WI38 (cell line): ENCODE measurements at regions not wholly inside any gene's neighbourhood (a gene's known extent, or its start where the extent isn't known, plus 50 kb on each side); places are given as distances from the start of the nearest gene placed in this dataset.
"Not testable (repeated sequence)": the region's sequence is repeated elsewhere in the genome, so short reads cannot be mapped to it uniquely, and the experiment has no call there.

Experiments
- H3K4me3 ChIP-seq: 2 replicates; pipeline ENCODE4 v1.5.1; 2011; ENCODE audit warnings: low read depth, mild to moderate bottlenecking, control low read depth, low read length
- TF ChIP-seq, protein P1 (sequence below): IDR thresholded peaks from 2 replicates; pipeline ENCODE4 v1.5.1; 2012; ENCODE audit warnings: low read depth, mild to moderate bottlenecking, control low read depth, low read length

DNA sequence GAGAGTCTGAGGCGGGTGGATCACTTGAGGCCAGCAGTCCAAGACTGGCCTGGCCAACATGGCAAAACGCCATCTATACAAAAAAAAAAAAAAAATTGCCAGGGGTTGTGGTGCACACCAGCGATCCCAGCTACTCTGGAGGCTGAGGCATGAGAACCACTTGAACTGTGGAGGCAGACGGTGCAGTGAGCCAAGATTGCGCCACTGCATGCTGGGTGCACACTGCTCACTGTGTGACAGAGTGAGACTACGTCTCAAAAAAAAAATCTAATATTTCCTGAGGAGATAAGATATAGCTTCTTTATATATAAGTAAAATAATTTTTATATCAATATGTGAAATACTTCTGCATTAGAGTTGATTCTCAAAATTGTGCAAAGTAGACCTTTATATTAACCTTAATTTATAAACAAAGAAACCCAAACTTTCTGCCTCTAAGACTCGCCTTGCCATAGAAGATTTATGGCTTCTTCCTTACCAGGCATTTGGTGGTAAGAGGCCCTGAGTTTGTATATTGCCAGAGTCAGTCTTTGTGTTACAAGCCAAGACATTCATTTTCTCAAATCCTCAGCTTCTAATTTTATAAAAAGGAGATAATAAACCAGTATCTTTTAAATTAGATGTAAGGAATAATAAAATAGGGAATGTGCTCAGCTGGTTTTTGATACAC, 1226.7 kb downstream of the FLRT2 start:
- no peak overlapping the region for H3K4me3 ChIP-seq
- TF ChIP-seq, protein P1, sequence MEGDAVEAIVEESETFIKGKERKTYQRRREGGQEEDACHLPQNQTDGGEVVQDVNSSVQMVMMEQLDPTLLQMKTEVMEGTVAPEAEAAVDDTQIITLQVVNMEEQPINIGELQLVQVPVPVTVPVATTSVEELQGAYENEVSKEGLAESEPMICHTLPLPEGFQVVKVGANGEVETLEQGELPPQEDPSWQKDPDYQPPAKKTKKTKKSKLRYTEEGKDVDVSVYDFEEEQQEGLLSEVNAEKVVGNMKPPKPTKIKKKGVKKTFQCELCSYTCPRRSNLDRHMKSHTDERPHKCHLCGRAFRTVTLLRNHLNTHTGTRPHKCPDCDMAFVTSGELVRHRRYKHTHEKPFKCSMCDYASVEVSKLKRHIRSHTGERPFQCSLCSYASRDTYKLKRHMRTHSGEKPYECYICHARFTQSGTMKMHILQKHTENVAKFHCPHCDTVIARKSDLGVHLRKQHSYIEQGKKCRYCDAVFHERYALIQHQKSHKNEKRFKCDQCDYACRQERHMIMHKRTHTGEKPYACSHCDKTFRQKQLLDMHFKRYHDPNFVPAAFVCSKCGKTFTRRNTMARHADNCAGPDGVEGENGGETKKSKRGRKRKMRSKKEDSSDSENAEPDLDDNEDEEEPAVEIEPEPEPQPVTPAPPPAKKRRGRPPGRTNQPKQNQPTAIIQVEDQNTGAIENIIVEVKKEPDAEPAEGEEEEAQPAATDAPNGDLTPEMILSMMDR, result no peak

DNA sequence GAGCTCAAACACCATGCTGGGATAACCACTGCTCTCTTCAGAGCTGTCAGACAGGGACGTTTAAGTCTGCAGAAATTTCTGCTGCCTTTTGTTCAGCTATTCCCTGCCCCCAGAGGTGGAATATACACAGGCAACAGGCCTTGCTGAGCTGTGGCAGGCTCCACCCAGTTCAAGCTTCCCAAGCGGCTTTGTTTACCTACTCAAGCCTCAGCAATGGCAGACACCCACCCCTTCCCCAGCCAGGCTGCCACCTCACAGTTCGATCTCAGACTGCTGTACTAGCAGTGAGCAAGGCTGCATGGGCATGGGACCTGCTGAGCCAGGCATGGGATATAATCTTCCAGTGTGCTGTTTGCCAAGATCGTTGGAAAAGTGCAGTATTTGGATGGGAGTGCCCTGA, 1220.5 kb downstream of the FLRT2 start:
- H3K4me3 ChIP-seq, result not testable (repeated sequence)

DNA sequence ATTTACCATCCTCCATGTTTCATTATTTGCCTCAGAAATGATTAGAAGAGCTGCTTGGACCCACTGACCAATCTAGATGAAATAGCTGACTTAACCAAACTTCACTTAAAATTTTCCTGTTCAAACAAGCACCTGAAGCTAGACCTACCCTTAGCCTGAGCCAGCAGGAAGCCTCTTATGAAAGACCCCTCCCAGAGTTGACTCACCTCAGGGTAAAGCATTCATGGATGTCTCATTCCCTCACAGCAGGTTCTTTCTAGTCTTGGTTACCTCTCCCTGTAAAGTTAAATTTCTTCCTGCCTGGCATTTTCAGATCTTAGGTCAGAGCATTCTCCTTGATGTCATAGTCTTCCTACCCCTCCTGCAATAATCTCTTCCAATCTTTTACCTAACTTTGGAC, 1209.8 kb downstream of the FLRT2 start:
- TF ChIP-seq, protein P1, result no peak
- H3K4me3 ChIP-seq, result no peak overlapping the region

DNA sequence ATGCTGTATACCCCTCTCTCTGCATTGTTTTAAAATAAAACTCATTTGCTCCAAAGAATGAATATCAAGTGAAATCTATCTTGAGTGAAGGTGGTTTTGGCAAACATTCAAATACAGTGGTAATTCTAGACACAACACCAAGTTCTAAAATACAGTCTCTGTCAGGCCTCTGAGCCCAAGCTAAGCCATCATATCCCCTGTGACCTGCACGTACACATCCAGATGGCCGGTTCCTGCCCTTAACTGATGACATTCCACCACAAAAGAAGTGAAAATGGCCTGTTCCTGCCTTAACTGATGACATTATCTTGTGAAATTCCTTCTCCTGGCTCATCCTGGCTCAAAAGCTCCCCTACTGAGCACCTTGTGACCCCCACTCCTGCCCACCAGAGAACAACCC, 1201.5 kb downstream of the FLRT2 start:
- H3K4me3 ChIP-seq, result not testable (repeated sequence)

DNA sequence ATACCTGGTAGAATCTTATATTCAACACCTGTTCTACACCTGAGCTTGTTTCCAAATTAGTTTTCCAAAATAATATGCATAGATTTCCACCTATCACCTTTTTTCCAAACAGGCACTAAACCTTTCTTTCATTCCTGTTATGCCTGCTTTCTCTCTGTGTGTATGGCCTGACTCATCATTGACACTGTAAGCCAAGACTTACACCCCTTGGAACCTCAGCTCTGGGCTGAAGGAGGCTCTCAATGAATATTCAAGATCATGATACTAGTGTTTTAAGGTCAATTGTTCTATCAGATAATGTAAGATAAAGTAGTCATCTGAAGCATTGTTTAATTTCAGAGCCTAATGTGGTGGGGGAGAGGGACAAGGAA, 1193.3 kb downstream of the FLRT2 start:
- TF ChIP-seq, protein P1, result no peak

DNA sequence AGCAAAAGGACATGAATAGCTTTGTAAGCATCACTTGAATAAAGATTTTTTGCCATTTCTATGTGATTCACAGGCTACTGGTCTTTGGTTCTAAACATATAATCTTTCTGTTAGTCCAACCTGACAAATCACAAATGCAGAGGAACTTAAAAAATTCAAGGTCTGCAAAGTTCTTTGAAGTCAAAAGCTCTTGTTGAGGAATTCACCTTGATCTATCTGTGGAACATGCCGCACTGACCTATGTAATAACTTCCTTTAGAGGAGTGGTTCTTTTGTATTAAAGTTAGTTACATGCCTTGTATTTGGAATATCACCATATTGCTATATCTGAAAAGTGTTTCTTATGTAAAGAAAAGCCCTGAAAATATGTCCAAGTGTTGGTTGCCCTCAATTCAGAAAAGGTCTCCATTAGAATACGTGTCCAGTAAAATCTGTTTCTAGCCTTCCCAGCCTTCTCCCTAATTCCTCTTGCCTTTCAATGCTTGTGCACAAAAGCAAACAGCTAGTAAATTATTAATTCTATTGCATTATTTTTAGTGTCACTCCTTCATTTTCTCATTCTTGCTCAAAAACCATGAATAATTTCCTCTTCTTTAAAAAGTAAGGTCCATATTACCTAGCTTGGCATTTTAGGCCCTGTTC, 1192.8 kb downstream of the FLRT2 start:
- TF ChIP-seq, protein P1, result no peak
- H3K4me3 ChIP-seq, result no peak overlapping the region

More for the DNA sequence above, 1193.3 kb downstream of the FLRT2 start:
- H3K4me3 ChIP-seq, result no peak overlapping the region

DNA sequence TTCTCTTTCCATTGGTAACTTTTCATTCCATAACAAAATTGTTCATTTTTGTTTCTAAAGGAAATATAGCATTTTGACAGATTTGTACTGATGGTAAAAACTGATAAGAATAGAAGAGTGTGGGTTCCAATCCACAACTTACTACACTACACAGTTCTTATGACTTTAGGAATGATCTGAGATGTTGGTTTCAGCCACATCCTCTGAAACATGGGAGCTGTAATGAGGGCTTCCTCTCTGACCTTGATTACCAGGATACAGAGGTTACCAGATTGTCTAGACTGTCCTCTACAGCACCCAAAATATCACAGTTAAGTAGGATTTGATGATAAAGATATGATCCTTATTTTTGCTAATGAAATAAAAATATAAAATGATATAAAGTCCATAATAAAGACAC, 1184.6 kb downstream of the FLRT2 start:
- TF ChIP-seq, protein P1, result no peak
- H3K4me3 ChIP-seq, result no peak overlapping the region

DNA sequence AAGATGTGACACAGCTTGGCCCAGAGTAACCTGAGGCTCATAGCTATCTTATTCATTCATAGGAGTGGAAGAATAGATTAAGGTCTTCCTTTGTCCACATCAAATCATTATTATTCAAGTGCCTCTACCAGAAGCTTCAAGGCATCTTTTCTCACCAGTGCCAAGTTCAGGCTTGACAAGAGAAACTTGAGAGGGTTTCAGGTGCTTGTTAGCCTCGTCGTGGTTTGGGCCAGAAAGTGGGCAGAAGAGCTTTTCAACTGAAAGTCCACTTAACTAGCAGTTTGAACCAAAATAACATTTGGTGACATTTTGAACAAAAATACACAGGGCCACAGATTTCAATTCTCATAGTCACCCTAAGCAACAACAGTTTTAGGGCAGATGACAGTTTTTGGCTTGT, 1184.2 kb downstream of the FLRT2 start:
- no peak overlapping the region for H3K4me3 ChIP-seq
- TF ChIP-seq, protein P1, result no peak
